ENCODE measurements at regions not wholly inside any gene's neighbourhood (a gene's known extent, or its start where the extent isn't known, plus 50 kb on each side); places are given as distances from the start of the nearest gene placed in this dataset.
"Not testable (repeated sequence)": the region's sequence is repeated elsewhere in the genome, so short reads cannot be mapped to it uniquely, and the experiment has no call there.

GRCh38 chr9:28105001-28105400, 531.7 kb upstream of the C9orf72 start:
- Mint-ChIP-seq H3K4me1 (no peaks in the 10 kb centered on the region), H3K36me3 (ENCODE audit: low read depth) (no peaks in the 10 kb centered on the region), H3K4me3 (no peak overlapping the region), H3K27ac (no peak overlapping the region), H3K9me3 (peaks cover 4% of the 10 kb centered on the region), H3K27me3 (no peaks in the 10 kb centered on the region)
- POLR2A ChIA-PET: no interaction called here
- DNase-seq: no peak
- CTCF ChIA-PET: no interaction called here

- Mint-ChIP-seq H3K4me1 (no peaks in the 10 kb centered on the region), H3K4me3 (no peak overlapping the region), H3K36me3 (ENCODE audit: low read depth) (no peaks in the 10 kb centered on the region), H3K27ac (no peak overlapping the region), H3K9me3 (no peaks in the 10 kb centered on the region), H3K27me3 (no peaks in the 10 kb centered on the region)
- ChIA-PET POLR2A (no interaction called here), CTCF (no interaction called here)
- DNase-seq: no peak
Observed at GRCh38 chr9:28120184-28120583, 546.9 kb upstream of the C9orf72 start.

GRCh38 chr9:28120626-28121025, 547.3 kb upstream of the C9orf72 start:
- H3K27me3 Mint-ChIP-seq: no peaks in the 10 kb centered on the region
- H3K9me3 Mint-ChIP-seq: no peaks in the 10 kb centered on the region
- CTCF ChIA-PET: no interaction called here
- no peak overlapping the region for H3K27ac Mint-ChIP-seq
- no peaks in the 10 kb centered on the region for H3K4me1 Mint-ChIP-seq
- H3K36me3 Mint-ChIP-seq (ENCODE audit: low read depth): no peaks in the 10 kb centered on the region
- H3K4me3 Mint-ChIP-seq: no peak overlapping the region
- POLR2A ChIA-PET: no interaction called here
- no peak for DNase-seq

DNA sequence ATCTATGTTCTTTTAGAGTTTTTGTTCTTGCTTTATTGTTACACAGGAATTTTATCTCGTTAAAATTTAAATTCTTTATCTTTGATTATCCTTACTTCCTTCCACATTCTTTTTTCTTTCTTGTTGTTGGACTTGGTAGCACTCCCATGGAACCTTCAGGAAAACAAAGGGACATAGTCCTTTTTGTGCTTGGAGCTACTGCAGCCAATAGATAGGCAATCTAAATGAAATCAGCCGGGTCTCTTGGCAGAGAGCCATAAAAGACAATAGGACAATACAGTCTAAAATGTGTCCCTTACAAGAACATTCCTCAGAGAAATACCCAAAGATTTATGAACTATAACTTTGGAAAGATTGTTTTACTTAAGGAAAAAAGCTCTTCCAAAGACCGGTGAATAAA, 548.1 kb upstream of the C9orf72 start:
- H3K4me1 Mint-ChIP-seq: no peaks in the 10 kb centered on the region
- no peaks in the 10 kb centered on the region for H3K36me3 Mint-ChIP-seq (ENCODE audit: low read depth)
- no peak overlapping the region for H3K27ac Mint-ChIP-seq
- POLR2A ChIA-PET: no interaction called here
- no peak for DNase-seq
- CTCF ChIA-PET: no interaction called here
- H3K4me3 Mint-ChIP-seq: no peak overlapping the region
- H3K27me3 Mint-ChIP-seq: no peaks in the 10 kb centered on the region
- H3K9me3 Mint-ChIP-seq: no peaks in the 10 kb centered on the region

GRCh38 chr9:28124917-28125316, 551.6 kb upstream of the C9orf72 start:
- no peak overlapping the region for H3K4me3 Mint-ChIP-seq
- H3K27me3 Mint-ChIP-seq: no peaks in the 10 kb centered on the region
- H3K9me3 Mint-ChIP-seq: no peaks in the 10 kb centered on the region
- H3K36me3 Mint-ChIP-seq (ENCODE audit: low read depth): no peaks in the 10 kb centered on the region
- ChIA-PET POLR2A (no interaction called here), CTCF (no interaction called here)
- H3K27ac Mint-ChIP-seq: no peak overlapping the region
- no peak for DNase-seq
- no peaks in the 10 kb centered on the region for H3K4me1 Mint-ChIP-seq

DNA sequence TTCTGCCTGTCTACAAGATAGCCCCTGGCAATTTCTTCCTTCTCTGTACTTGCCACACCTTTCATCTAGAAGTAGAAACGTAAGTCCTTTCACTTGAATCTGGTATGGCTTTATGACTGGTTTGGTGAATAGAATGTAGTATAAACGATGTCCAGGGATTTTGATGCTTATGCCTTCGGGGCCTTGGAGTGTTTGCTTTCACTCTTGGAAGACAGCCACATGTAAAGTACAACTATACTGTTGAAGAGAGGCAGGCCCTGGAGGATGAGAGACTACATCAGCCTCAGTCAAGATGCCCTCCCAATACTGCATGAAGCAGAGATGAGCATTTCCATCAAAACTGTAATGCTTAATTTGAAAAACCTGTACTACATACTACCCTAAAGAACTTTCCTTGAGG, 553.8 kb upstream of the C9orf72 start:
- no peak overlapping the region for H3K27ac Mint-ChIP-seq
- DNase-seq: no peak
- H3K4me3 Mint-ChIP-seq: no peak overlapping the region
- ChIA-PET CTCF (no interaction called here), POLR2A (no interaction called here)
- no peaks in the 10 kb centered on the region for H3K9me3 Mint-ChIP-seq
- H3K4me1 Mint-ChIP-seq: no peaks in the 10 kb centered on the region
- no peaks in the 10 kb centered on the region for H3K27me3 Mint-ChIP-seq
- no peaks in the 10 kb centered on the region for H3K36me3 Mint-ChIP-seq (ENCODE audit: low read depth)

DNA sequence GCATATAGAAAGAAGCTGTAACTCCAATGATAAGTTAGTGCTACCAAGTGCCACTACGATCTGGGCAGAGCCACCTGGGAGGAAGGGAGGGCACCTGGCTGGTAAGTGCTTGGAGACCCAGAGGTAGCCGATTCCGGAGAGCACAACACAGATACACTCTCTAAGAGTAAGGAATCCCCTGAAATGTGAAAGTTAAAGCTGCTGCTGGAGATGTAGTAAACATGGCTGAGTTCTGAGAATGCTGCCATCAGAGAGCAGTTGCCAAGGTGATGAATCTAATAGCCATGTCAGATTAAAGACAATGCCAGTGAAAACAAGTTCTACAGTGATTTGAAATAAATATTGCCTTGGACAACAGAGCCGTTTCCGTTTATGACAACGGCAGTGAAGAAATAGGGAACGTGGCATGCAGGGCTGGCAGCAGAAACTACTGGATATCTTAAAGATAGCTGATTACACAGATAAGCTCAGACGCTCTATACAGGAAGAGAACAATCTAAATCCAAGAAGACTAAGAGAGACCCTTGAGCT, 561.2 kb upstream of the C9orf72 start:
- no peak overlapping the region for H3K27ac Mint-ChIP-seq
- DNase-seq: no peak
- H3K36me3 Mint-ChIP-seq (ENCODE audit: low read depth): no peaks in the 10 kb centered on the region
- no peaks in the 10 kb centered on the region for H3K9me3 Mint-ChIP-seq
- H3K4me1 Mint-ChIP-seq: no peaks in the 10 kb centered on the region
- ChIA-PET CTCF (no interaction called here), POLR2A (no interaction called here)
- H3K27me3 Mint-ChIP-seq: no peaks in the 10 kb centered on the region
- no peak overlapping the region for H3K4me3 Mint-ChIP-seq

DNA sequence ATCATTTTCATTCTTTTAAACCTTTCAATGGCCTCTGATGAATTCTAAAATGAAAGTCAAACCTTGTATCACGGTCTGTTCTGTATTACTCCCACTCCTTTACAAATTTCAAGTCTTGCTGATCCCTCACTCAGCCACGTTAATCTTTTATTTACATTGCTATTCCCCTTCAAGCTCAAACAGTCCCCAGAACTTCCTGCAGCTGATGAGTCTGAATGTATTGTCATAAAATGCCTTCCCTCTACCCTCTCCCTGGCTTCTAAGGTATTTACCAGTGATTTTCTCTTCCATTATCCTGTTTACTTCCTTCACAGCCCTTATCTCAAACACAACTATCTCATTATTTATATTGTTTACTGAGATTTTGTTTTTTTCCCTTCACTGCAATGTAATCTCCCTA, 562.3 kb upstream of the C9orf72 start:
- Mint-ChIP-seq H3K27me3 (no peaks in the 10 kb centered on the region), H3K4me1 (no peaks in the 10 kb centered on the region), H3K4me3 (no peak overlapping the region), H3K9me3 (no peaks in the 10 kb centered on the region), H3K36me3 (ENCODE audit: low read depth) (no peaks in the 10 kb centered on the region), H3K27ac (no peak overlapping the region)
- CTCF ChIA-PET: no interaction called here
- POLR2A ChIA-PET: no interaction called here
- DNase-seq: no peak

- DNase-seq: no peak
- POLR2A ChIA-PET: no interaction called here
Observed at GRCh38 chr9:28136113-28136512, 562.8 kb upstream of the C9orf72 start.

DNA sequence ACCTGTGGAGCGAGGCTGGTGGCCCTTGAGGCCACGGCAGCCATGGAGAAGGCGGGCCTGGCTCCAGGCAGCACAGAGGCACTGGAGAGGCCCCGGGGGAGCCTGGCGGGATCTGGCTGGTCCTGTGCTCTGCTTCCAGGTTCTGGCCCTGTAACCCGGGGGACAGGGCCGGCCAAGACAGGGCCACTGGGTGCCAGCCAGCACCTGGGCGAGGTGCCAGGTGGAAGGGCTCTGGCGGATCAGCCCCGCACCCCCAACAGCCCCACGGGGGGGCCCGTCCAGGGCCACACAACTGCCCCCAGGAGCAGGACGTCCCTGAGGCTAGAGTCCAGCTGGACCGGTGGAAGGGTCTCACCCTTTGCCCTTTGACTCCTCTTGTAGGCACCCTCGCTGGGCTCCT, 574.1 kb upstream of the C9orf72 start:
- H3K4me3 Mint-ChIP-seq; H3K27me3 Mint-ChIP-seq; H3K27ac Mint-ChIP-seq; H3K4me1 Mint-ChIP-seq; H3K36me3 Mint-ChIP-seq (ENCODE audit: low read depth); POLR2A ChIA-PET; DNase-seq; H3K9me3 Mint-ChIP-seq; CTCF ChIA-PET: not testable (repeated sequence)

More at GRCh38 chr9:28136113-28136512, 562.8 kb upstream of the C9orf72 start:
- Mint-ChIP-seq H3K27me3 (no peaks in the 10 kb centered on the region), H3K4me3 (no peak overlapping the region), H3K9me3 (no peaks in the 10 kb centered on the region), H3K4me1 (no peaks in the 10 kb centered on the region), H3K36me3 (ENCODE audit: low read depth) (no peaks in the 10 kb centered on the region), H3K27ac (no peak overlapping the region)
- CTCF ChIA-PET: no interaction called here

DNA sequence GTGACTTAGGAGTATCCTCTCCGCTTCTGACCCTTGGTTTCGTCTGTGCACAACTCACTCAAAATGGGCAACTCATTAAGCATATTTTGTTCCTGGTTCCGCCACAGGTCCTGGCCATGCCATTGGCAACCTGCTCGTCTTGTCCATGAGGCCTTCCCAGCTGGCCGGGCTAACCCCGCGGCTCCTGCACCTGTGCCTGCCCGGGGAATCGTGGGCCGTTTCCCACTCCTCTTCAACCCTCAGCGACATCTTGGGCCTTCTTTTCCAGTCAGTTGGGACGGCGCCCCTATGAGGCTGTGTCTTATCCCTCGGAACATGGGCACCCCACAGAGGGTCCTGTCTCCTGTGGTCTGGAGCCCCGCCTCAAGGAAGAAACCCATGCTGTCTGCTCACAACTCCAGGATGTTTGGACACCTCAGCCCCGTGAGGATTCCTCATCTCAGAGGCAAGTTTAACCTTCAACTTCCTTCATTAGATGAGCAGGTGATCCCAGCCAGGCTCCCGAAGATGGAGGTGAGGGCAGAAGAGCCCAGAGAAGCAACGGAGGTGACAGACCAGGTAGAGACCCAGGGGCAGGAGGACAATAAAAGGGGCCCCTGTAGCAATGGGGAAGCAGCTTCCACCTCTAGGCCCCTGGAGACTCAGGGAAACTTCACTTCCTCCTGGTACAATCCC, 574.8 kb upstream of the C9orf72 start:
- POLR2A ChIA-PET, H3K9me3 Mint-ChIP-seq: not testable (repeated sequence)

GRCh38 chr9:28149361-28150050, 576.2 kb upstream of the C9orf72 start:
- H3K36me3 Mint-ChIP-seq (ENCODE audit: low read depth); DNase-seq; H3K4me3 Mint-ChIP-seq; CTCF ChIA-PET; H3K27me3 Mint-ChIP-seq; H3K9me3 Mint-ChIP-seq; POLR2A ChIA-PET; H3K4me1 Mint-ChIP-seq; H3K27ac Mint-ChIP-seq: not testable (repeated sequence)

More for the DNA sequence above, 574.8 kb upstream of the C9orf72 start:
- DNase-seq; CTCF ChIA-PET; H3K4me1 Mint-ChIP-seq; H3K27me3 Mint-ChIP-seq; H3K4me3 Mint-ChIP-seq; H3K36me3 Mint-ChIP-seq (ENCODE audit: low read depth); H3K27ac Mint-ChIP-seq: not testable (repeated sequence)

- no peaks in the 10 kb centered on the region for H3K36me3 Mint-ChIP-seq (ENCODE audit: low read depth)
- no peak overlapping the region for H3K4me3 Mint-ChIP-seq
- ChIA-PET POLR2A (no interaction called here), CTCF (no interaction called here)
- no peaks in the 10 kb centered on the region for H3K4me1 Mint-ChIP-seq
- DNase-seq: no peak
- H3K9me3 Mint-ChIP-seq: no peaks in the 10 kb centered on the region
- no peak overlapping the region for H3K27ac Mint-ChIP-seq
- no peaks in the 10 kb centered on the region for H3K27me3 Mint-ChIP-seq
Observed at GRCh38 chr9:28155067-28155466, 581.8 kb upstream of the C9orf72 start.

DNA sequence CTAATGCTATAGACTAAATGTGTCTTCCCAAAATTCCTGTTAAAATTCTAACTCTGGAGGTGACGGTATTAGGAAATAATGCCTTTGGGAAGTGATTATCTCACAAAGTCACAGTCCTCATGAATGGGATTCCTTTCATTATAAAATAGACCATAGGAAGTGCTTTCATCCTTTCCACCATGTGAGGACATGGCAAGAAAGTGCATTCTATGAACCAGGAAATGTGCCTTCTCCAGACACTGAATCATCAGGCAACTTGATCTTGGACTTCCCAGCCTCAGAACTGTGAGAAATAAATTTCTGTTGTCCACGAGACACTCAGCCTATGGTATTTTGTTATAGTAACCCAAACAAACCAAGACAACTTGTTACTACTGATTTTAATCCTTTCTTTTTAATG, 582.4 kb upstream of the C9orf72 start:
- no peak for DNase-seq
- Mint-ChIP-seq H3K4me3 (no peak overlapping the region), H3K36me3 (ENCODE audit: low read depth) (no peaks in the 10 kb centered on the region), H3K27ac (no peak overlapping the region), H3K27me3 (no peaks in the 10 kb centered on the region), H3K9me3 (no peaks in the 10 kb centered on the region), H3K4me1 (no peaks in the 10 kb centered on the region)
- CTCF ChIA-PET: no interaction called here
- POLR2A ChIA-PET: no interaction called here

Measured in activated CD4-positive, alpha-beta T cell treated with anti-CD3 and anti-CD28 coated beads, Interleukin-2, amount 10 ng/mL, durations not matched to agents 7 days and 5 days (primary cell).